ENCODE measurements at regions not wholly inside any gene's neighbourhood (a gene's known extent, or its start where the extent isn't known, plus 50 kb on each side); places are given as distances from the start of the nearest gene placed in this dataset.
"Not testable (repeated sequence)": the region's sequence is repeated elsewhere in the genome, so short reads cannot be mapped to it uniquely, and the experiment has no call there.

DNA sequence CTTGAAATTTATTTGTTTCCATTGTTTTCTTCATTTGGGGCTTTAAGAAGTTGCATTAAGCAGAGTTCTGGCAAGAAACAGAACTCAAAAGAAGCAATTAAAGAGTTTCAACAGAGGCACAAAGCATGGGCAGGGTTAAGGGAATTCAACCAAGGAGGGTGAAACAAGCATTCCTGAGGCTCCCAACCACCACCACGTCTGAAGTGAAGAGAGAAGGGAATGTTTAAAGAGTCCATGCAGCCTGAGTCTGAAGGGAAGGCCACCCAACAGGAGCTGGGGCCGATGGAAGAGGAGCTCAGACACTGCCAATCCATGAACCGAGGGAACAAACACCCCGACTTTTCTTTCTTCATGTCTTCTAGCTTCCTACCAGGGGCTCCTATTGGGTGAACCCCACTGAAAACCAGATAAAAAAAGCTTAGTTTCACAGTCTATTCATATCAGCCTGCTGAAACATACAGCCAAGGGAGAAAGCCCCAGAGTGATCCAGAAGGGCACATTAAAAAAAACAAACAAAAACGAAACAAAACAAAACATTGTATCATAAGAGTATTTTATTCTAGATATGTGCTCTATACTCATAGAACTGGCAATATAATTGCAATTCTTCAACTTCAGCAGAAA, 168.9 kb downstream of the SPDYE17 start:
- not testable (repeated sequence) for DNase-seq (ENCODE audit: low read depth); H3K4me3 ChIP-seq (ENCODE audit: low read depth, low read length)

DNA sequence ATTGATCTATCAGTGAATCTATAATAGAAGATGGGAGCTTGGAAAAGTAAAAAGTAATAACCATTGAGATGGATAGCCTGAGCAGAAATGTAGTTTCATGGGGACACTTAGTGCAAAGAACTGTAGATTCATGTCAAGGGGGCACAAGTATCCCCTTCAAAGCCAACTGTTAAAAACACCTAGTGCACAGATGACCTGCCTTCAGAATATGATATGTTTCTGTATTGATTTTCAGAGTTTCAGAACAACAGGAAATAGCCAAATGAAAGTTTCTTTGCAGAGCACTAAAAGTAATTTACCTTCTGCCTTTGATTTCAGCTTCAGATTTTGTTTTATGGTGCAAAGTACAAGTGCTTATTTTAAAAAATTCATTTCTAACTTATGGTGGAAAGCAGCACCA, 169.9 kb downstream of the SPDYE17 start:
- not testable (repeated sequence) for DNase-seq (ENCODE audit: low read depth)

DNA sequence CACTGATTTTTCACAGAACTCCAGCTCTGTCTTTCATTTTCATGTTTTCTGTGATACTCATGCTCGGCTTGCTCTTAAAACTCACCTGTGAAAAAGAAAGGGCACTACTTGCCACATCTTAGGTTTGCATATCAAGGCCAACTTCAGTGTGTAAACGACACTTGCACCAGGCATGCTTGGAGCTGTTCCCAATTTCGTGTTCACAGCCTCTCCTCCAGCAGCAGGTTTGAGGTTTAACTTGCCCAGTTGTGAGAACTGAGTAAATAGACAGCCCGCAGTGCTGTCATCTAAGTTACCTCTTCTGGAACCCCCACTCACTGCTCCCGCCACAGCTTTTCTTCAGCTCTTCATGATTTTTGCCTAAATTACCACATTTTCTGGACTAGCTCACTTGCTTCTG, 172.2 kb downstream of the SPDYE17 start:
- not testable (repeated sequence) for H3K4me3 ChIP-seq (ENCODE audit: low read depth, low read length); DNase-seq (ENCODE audit: low read depth)

More for the DNA sequence above, 169.9 kb downstream of the SPDYE17 start:
- H3K4me3 ChIP-seq (ENCODE audit: low read depth, low read length): not testable (repeated sequence)

GRCh38 chr7:76854631-76855030, 177.5 kb downstream of the SPDYE17 start:
- H3K4me3 ChIP-seq (ENCODE audit: low read depth, low read length); DNase-seq (ENCODE audit: low read depth): not testable (repeated sequence)

DNA sequence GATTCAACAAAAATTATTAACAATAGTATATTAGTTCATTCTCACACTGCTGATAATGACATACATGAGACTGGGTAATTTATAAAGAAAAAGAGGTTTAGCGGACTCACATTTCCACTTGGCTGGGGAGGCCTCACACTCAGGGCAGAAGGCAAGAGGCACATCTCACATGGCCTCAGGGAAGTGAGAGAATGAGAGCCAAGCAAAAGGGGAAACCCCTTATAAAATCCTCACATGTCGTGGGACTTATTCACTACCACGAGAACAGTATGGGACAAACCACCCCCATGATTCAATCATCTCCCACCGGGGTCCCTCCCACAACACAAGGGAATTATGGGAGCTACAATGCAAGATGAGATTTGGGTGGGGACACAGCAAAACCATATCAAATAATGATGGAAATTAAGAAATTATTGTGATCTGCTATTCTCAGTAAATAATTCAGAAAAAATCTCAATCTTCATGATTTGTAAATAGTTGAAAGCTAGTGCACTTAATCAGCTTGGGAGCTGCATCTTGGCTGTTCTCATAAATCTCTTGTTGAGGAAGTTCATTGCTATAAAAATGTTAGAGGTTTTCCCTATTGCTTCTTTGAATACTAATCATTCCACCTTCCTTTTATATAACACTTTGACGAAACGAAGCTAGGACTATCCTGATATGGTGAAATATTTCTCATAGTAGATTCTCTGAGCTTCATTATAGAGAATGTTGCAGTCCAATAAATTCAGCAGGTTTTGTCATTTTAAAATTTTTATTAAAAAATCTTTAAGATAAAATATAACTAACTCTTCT, 179.2 kb downstream of the SPDYE17 start:
- not testable (repeated sequence) for H3K4me3 ChIP-seq (ENCODE audit: low read depth, low read length); DNase-seq (ENCODE audit: low read depth)

DNA sequence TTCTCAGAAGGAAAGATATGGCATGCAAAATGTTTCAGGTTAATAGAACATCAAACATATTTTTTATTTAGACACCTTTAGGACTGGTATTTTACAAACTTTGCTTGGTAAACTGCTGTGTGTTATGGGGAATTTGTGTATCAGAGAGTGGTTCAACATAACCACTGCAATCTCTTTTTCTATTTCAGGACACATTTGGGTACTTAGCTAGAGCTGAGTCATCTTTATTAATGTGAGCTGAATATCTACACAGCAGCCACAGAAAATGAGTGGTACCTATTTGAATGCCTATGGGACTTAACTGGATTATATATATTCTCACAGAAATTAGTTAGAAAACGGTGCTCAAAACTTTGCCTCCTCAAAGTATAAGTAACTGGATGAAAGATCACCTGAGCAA, 179.8 kb downstream of the SPDYE17 start:
- H3K4me3 ChIP-seq (ENCODE audit: low read depth, low read length); DNase-seq (ENCODE audit: low read depth): not testable (repeated sequence)

DNA sequence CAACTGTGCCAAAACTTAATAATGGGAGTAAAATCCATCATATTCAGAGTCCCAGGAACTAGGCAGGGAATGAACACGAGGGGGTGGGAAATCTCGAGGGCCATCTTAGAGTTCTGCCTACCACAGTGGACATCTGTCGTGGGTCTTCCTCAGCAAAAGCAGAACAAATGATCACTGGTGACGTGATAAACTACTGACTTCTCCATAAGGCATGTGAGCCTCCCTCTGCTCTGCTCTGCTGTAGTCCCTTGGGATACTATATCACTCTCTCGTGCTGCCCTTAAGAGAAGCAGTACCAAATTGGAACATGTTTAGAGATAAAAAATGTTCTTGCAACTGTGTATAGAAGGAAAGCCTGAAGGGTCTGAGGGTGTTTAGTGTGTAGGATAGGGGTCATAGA, 180.5 kb downstream of the SPDYE17 start:
- H3K4me3 ChIP-seq (ENCODE audit: low read depth, low read length); DNase-seq (ENCODE audit: low read depth): not testable (repeated sequence)

DNA sequence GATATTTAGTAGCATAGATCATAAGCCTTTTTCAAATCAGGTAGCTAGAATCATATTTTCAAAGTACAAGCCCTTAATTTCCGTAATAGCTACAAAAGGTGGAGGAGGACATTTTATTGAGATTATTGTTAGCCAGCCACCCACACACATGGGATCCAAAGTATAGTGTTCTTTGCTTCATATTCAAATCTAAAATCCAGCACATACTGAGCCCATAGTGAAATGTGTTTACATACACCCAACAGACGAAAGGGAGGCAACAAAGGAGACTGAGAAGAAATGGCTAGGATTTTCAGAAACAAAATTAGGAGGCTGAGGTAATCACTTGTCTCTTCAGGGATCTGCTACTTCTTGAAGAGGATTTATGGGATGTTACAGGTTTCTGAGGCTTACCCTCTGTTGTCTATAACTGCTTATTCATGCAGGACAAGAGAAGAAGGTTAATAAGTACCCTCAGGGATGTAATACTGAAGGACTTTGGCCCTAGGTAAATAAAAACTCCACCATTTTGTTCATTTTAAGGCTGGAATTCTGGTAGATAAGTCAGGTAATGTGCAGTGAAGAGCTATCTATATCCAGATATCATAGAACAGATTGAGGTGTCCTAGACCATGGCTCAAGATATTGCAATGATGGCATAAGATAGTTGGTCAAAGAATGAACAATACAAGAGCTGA, 182.1 kb downstream of the SPDYE17 start:
- not testable (repeated sequence) for H3K4me3 ChIP-seq (ENCODE audit: low read depth, low read length); DNase-seq (ENCODE audit: low read depth)

GRCh38 chr7:76839879-76840278, 192.3 kb downstream of the SPDYE17 start:
- not testable (repeated sequence) for H3K4me3 ChIP-seq (ENCODE audit: low read depth, low read length); DNase-seq (ENCODE audit: low read depth)

- DNase-seq (ENCODE audit: low read depth); H3K4me3 ChIP-seq (ENCODE audit: low read depth, low read length): not testable (repeated sequence)
Measured at GRCh38 chr7:76839214-76839613, 192.9 kb downstream of the SPDYE17 start.

DNA sequence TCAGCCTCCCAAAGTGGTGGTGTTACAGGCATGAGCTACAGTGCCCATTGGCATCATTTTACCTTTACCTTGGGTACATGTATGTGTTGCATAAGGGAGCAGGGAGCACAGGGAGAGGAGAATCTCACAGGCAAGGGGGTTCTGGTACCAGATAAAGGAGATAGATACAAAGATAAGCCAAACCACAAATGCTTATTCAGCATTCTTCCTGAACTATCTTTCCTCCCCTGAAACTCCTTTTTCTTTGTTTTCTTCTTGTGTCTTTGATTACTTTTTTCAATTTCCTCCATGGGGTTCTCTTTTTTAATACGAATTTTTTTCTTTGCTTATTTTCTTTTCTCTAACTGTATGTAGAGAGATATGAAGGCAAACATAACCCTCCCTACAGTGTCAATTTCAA, 193.8 kb downstream of the SPDYE17 start:
- not testable (repeated sequence) for H3K4me3 ChIP-seq (ENCODE audit: low read depth, low read length); DNase-seq (ENCODE audit: low read depth)

GRCh38 chr7:76829233-76829632, 202.2 kb upstream of the POMZP3 start:
- DNase-seq (ENCODE audit: low read depth); H3K4me3 ChIP-seq (ENCODE audit: low read depth, low read length): not testable (repeated sequence)

DNA sequence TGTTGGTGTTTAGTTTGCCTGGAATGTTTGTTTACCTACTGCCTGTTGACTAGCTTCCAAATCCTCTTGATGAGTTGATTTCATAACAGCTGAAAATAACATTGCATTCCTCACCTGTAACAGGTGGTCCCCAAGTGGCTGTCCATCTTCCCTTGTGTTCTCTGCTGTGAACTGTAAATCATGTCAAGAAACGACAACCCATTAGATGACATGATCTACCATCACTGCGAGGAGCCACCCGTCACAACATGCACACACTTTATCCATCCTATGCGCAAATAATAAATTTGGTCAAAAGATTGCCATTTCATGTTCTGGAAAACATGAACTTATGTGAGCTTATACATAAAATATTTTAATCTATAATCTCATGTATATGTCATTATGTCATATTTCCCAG, 199.1 kb upstream of the POMZP3 start:
- not testable (repeated sequence) for DNase-seq (ENCODE audit: low read depth); H3K4me3 ChIP-seq (ENCODE audit: low read depth, low read length)

GRCh38 chr7:76809856-76810255, 182.8 kb upstream of the POMZP3 start:
- H3K4me3 ChIP-seq (ENCODE audit: low read depth, low read length); DNase-seq (ENCODE audit: low read depth): not testable (repeated sequence)

- peak; percentile 54 for DNase-seq (ENCODE audit: low read depth)
Measured at GRCh38 chr7:76807588-76808100, 180.6 kb upstream of the POMZP3 start.

DNA sequence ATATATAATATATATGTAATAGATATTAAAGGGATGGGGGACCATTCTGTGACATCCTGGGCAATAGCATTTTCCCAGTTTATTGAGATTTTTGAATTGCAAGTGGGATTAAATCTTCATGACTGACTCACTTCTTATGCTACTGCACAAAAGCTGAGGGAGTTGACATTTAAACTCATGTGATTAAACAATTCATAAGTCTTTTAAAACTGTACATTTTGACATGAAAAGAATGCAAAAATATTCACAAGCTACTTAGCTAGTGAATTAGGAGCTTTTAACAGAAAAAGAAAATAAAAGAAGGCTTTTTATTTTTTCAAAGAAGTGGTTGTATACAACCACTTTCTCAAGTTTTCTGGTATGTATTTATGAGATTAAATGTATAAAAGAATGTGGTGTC, 179.4 kb upstream of the POMZP3 start:
- not testable (repeated sequence) for H3K4me3 ChIP-seq (ENCODE audit: low read depth, low read length); DNase-seq (ENCODE audit: low read depth)

More at GRCh38 chr7:76807588-76808100, 180.6 kb upstream of the POMZP3 start:
- H3K4me3 ChIP-seq (ENCODE audit: low read depth, low read length): not testable (repeated sequence)

DNA sequence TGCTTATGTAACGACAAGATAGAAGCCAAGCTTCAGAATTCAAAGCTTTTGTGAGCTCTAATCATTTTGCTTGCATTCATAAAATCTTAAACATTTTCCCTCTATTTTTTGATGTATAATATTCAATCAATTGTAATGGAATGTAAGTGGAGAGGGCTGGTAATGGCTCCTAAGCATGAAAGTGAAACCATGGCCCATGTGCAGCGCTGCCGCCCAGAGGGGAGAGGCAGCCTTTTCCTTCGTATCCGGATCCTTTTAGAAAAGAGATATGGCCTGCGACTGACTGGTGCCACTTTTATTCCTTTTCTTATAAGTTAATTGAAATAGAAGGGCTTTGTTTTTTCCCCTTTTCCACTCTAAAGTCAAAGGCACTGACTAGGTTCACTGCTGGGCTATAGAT, 178.9 kb upstream of the POMZP3 start:
- not testable (repeated sequence) for H3K4me3 ChIP-seq (ENCODE audit: low read depth, low read length); DNase-seq (ENCODE audit: low read depth)

DNA sequence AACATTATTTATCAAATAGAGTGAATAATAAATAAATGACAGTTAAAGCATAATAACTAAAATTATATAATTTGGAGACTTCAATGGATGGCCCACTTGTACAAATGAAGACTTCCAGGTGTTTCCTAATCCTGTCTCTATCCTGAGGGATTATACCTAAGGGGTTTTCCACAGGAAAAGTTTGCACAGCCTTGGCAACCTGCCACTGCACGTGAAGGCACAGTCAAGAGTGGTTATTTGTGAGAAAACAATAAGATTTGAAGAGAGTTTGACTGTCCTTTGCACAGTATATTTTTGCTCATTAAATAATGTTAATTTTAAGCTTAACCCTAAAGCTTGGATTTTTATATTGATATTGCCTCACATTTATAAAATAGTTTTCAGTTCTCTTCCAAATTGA, 178.2 kb upstream of the POMZP3 start:
- H3K4me3 ChIP-seq (ENCODE audit: low read depth, low read length); DNase-seq (ENCODE audit: low read depth): not testable (repeated sequence)

GRCh38 chr7:76797639-76798038, 170.6 kb upstream of the POMZP3 start:
- H3K4me3 ChIP-seq (ENCODE audit: low read depth, low read length); DNase-seq (ENCODE audit: low read depth): not testable (repeated sequence)

DNA sequence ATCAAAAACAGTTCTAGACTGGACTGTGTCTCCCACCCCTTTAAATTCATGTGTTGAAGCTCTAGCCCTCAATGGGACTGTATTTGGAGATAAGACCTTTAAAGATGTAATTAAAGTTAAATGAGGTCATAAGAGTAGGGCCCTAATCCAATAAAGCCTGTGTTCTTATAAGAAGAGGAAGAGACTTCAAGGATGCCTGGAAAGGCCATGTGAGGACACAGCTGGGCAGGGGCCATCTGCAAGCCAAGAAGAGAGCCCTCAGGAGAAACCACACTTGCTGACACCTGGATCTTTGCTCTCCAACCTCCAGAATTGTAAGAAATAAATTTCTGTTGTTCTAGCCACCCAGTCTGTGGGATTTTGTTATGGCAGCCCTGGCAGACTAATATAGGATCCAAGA, 153.6 kb upstream of the POMZP3 start:
- DNase-seq (ENCODE audit: low read depth): peak; percentile 8
- H3K4me3 ChIP-seq (ENCODE audit: low read depth, low read length): not testable (repeated sequence)

All from NB4 (cell line).